SK-N-SH (cell line): ENCODE measurements at regions not wholly inside any gene's neighbourhood (a gene's known extent, or its start where the extent isn't known, plus 50 kb on each side); places are given as distances from the start of the nearest gene placed in this dataset.
"Not testable (repeated sequence)": the region's sequence is repeated elsewhere in the genome, so short reads cannot be mapped to it uniquely, and the experiment has no call there.

Experiments used
- CTCF ChIP-seq: fragments of 200-600 bp; sonication (generic); IDR thresholded peaks from 2 replicates; pipeline ENCODE4 v1.6.1; 2017; ENCODE audit warnings: antibody characterized with exemption, mild to moderate bottlenecking, moderate library complexity
- EP300 ChIP-seq, 2 experiments: IDR thresholded peaks; 2 replicates each; pipeline versions ENCODE4 v1.4.0 to v1.6.1; 2012; ENCODE audit warnings: borderline replicate concordance in 1 of 2, low read depth in 1 of 2, low read length in 1 of 2
- EZH2phosphoT487 ChIP-seq: fragments of 200-600 bp; sonication (generic); IDR thresholded peaks from 2 replicates; pipeline ENCODE4 v1.6.1; 2017; ENCODE audit warnings: low read depth, mixed run types, mild to moderate bottlenecking, antibody characterized with exemption, moderate library complexity, borderline replicate concordance
- FOSL2 ChIP-seq: IDR thresholded peaks from 2 replicates; pipeline ENCODE4 v1.4.0; 2012; ENCODE audit warnings: low read depth, mild to moderate bottlenecking, moderate library complexity, borderline replicate concordance
- FOXJ3 ChIP-seq: sonication (generic); formaldehyde crosslinking; IDR thresholded peaks from 2 replicates; pipeline ENCODE4 v1.5.1; 2020; ENCODE audit warnings: mild to moderate bottlenecking, missing genetic modification reagents
- GABPA ChIP-seq: IDR thresholded peaks from 2 replicates; pipeline ENCODE4 v1.4.0; 2012; ENCODE audit warnings: low read depth, mild to moderate bottlenecking
- MAX ChIP-seq: IDR thresholded peaks from 2 replicates; pipeline ENCODE4 v1.4.0; 2012; ENCODE audit warnings: low read depth
- SIN3A ChIP-seq: IDR thresholded peaks from 2 replicates; pipeline ENCODE4 v1.6.1; 2012; ENCODE audit warnings: low read depth, mild to moderate bottlenecking, low read length, moderate library complexity, borderline replicate concordance
- SMC3 ChIP-seq: IDR thresholded peaks from 2 replicates; pipeline ENCODE4 v1.6.1; 2012; ENCODE audit warnings: low read depth, low read length, improper control_type of control experiment
- USF1 ChIP-seq: IDR thresholded peaks from 2 replicates; pipeline ENCODE4 v1.4.0; 2012; ENCODE audit warnings: low read depth, borderline replicate concordance

GRCh38 chr15:28789401-28790114 is 58.9 kb downstream of the GOLGA6L7 start:
- TF ChIP-seq CTCF; EP300 (IDR thresholded peaks at IDR 0.05; ENCODE audit: borderline replicate concordance in 1 of 2, low read depth in 1 of 2, low read length in 1 of 2); SIN3A; MAX; FOSL2; SMC3; FOXJ3 (CRISPR knock-in tag); GABPA; EZH2phosphoT487; USF1: not testable (repeated sequence)
